Liver (tissue), 8 donors: ENCODE measurements at regions not wholly inside any gene's neighbourhood (a gene's known extent, or its start where the extent isn't known, plus 50 kb on each side); places are given as distances from the start of the nearest gene placed in this dataset.

Experiments used
- DNase-seq: peaks from one replicate; pipeline ENCODE4 v3.0.0-alpha.2; 2017; ENCODE audit warnings: low spot score
- H3K27ac ChIP-seq, 2 donors: one replicate each; pipeline ENCODE4 v1.7.0; 2013; ENCODE audit warnings: inconsistent platforms in 2 of 2, low read length in 2 of 2, control low read depth in 1 of 2, low read depth in 1 of 2, mild to moderate bottlenecking in 1 of 2
- H3K27me3 ChIP-seq, 4 donors: one replicate each; pipeline versions ENCODE4 v1.6.1 to v1.7.0; 2013; ENCODE audit warnings: low read length in 3 of 4, inconsistent platforms in 1 of 4, mild to moderate bottlenecking in 1 of 4, moderate library complexity in 1 of 4; ENCODE audit not compliant: control insufficient read depth in 4 of 4, insufficient read depth in 4 of 4
- H3K36me3 ChIP-seq, 4 donors: one replicate each; pipeline versions ENCODE4 v1.6.1 to v1.7.0; 2013; ENCODE audit warnings: low read length in 3 of 4, mild to moderate bottlenecking in 3 of 4, low read depth in 1 of 4, moderate library complexity in 1 of 4; ENCODE audit not compliant: control insufficient read depth in 4 of 4, insufficient read depth in 3 of 4
- H3K4me1 ChIP-seq, 4 donors: one replicate each; pipeline versions ENCODE4 v1.6.1 to v1.7.0; 2013; ENCODE audit warnings: low read length in 3 of 4, mild to moderate bottlenecking in 3 of 4, moderate library complexity in 1 of 4; ENCODE audit not compliant: control insufficient read depth in 4 of 4, insufficient read depth in 4 of 4
- H3K4me3 ChIP-seq, 3 donors: one replicate each; pipeline versions ENCODE4 v1.6.1 to v1.7.0; 2013; ENCODE audit warnings: low read length in 3 of 3, control low read depth in 1 of 3, low read depth in 1 of 3, mild to moderate bottlenecking in 1 of 3
- H3K9ac ChIP-seq, 2 donors: one replicate each; pipeline ENCODE4 v1.7.0; 2013; ENCODE audit warnings: low read length in 2 of 2, mild to moderate bottlenecking in 2 of 2, moderate library complexity in 2 of 2, control low read depth in 1 of 2, low read depth in 1 of 2
- H3K9me3 ChIP-seq, 4 donors: one replicate each; pipeline versions ENCODE4 v1.6.1 to v1.7.0; 2013; ENCODE audit warnings: low read length in 3 of 4; ENCODE audit not compliant: control insufficient read depth in 4 of 4
- CTCF ChIP-seq: fragments of 150-350 bp; IDR thresholded peaks from 2 replicates; pipeline ENCODE4 v1.5.1; 2017; ENCODE audit warnings: improper control_type of control experiment, low read depth, low read length; ENCODE audit not compliant: missing input control
- EGR1 ChIP-seq, 2 donors: IDR thresholded peaks; 2 replicates each; pipeline ENCODE4 v1.6.1; 2016 to 2018; ENCODE audit warnings: antibody characterized with exemption in 2 of 2, low read depth in 2 of 2
- FOXA1 ChIP-seq: IDR thresholded peaks from 2 replicates; pipeline ENCODE4 v1.6.1; 2016; ENCODE audit warnings: antibody characterized with exemption
- FOXA2 ChIP-seq: IDR thresholded peaks from 2 replicates; pipeline ENCODE4 v1.6.1; 2016; ENCODE audit warnings: antibody characterized with exemption
- GABPA ChIP-seq, 2 donors: IDR thresholded peaks in 1 of 2; conservative IDR thresholded peaks in 1 of 2; 2 replicates each; pipeline ENCODE4 v1.6.1; 2016; ENCODE audit warnings: antibody characterized with exemption in 2 of 2, mild to moderate bottlenecking in 1 of 2, moderate library complexity in 1 of 2
- HNF4A ChIP-seq, 2 donors: conservative IDR thresholded peaks; 2 replicates each; pipeline ENCODE4 v1.6.1; 2016; ENCODE audit warnings: antibody characterized with exemption in 2 of 2, mild to moderate bottlenecking in 2 of 2
- HNF4G ChIP-seq: IDR thresholded peaks from 2 replicates; pipeline ENCODE4 v1.6.1; 2016; ENCODE audit warnings: antibody characterized with exemption
- JUND ChIP-seq, 2 donors: IDR thresholded peaks; 2 replicates each; pipeline ENCODE4 v1.6.1; 2016; ENCODE audit warnings: antibody characterized with exemption in 2 of 2
- MAX ChIP-seq: IDR thresholded peaks from 2 replicates; pipeline ENCODE4 v1.6.1; 2016; ENCODE audit warnings: antibody characterized with exemption
- NR2F2 ChIP-seq: IDR thresholded peaks from 2 replicates; pipeline ENCODE4 v1.6.1; 2016; ENCODE audit warnings: antibody characterized with exemption
- RAD21 ChIP-seq, 2 donors: IDR thresholded peaks; 2 replicates each; pipeline ENCODE4 v1.6.1; 2016; ENCODE audit warnings: antibody characterized with exemption in 2 of 2, mild to moderate bottlenecking in 2 of 2
- RXRA ChIP-seq, 2 donors: IDR thresholded peaks; 2 replicates each; pipeline ENCODE4 v1.6.1; 2017 to 2018; ENCODE audit warnings: antibody characterized with exemption in 2 of 2, mild to moderate bottlenecking in 1 of 2
- SP1 ChIP-seq: IDR thresholded peaks from 2 replicates; pipeline ENCODE4 v1.6.1; 2018; ENCODE audit warnings: antibody characterized with exemption, mild to moderate bottlenecking
- TAF1 ChIP-seq: conservative IDR thresholded peaks from 2 replicates; pipeline ENCODE4 v1.6.1; 2016; ENCODE audit warnings: antibody characterized with exemption, mild to moderate bottlenecking
- YY1 ChIP-seq: IDR thresholded peaks from 2 replicates; pipeline ENCODE4 v1.6.1; 2016; ENCODE audit warnings: antibody characterized with exemption, mild to moderate bottlenecking
- ZBTB33 ChIP-seq: IDR thresholded peaks from 2 replicates; pipeline ENCODE4 v1.6.1; 2016; ENCODE audit warnings: antibody characterized with exemption
- WGBS: extraction: QIAGEN DNeasy Blood & Tissue Kit; methylation state at CpG from one replicate; pipeline ENCODE4 v1.1.7; 2013; 5-methylcytosine and 5-hydroxymethylcytosine counted together
- TF ChIP-seq, protein P1 (sequence below): IDR thresholded peaks from 2 replicates; pipeline ENCODE4 v1.6.1; 2016; ENCODE audit warnings: antibody characterized with exemption
- donor health status: healthy.
- donor health status: healthy.
- donor health status: healthy.
- donor health status: healthy.
- donor health status: healthy.

DNA sequence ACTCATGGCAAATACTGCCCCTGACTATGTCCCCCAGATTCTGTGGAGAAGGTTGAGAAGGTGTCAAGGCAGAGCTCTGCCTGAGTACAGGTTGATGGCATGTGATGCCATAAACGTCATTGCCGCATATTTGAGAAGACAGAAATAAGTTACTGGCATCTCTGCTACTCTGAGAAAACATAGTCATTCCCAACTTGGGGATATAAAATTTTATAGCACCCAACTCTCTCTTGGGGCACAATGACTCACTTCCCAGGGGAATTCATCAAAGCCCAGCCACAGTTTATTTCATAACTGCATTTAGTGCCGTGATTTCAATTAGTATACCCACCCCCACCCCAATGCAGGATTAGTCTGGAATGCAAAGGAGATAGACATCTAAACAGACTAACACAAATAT lies 101.9 kb upstream of the TNR start (continued):
- TF ChIP-seq NR2F2 (no peak), FOXA1 (no peak), MAX (no peak)

DNA sequence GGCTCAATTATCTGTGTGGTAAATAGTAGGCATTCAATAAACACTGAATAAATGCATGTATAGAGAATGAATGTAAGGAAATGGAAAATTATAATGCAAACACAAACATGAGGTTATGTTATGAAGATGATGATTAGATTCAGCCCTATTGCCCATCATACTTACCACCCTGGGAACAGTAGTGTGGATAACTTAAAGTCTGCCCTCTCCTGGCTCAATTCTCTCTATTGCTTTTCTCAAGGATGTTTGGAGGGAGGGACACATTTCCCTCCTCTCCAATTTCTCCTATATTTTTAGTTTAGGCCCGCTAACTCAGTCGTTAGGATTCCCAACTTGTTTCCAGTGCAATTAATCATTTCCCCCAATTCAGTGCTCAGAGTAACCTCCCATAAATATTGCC lies 101.5 kb upstream of the TNR start:
- Histone ChIP-seq H3K27ac (no peak overlapping the region), H3K36me3 (no peaks in the 10 kb centered on the region), H3K4me3 (no peak overlapping the region), H3K9me3 (no peaks in the 10 kb centered on the region), H3K9ac (no peak overlapping the region), H3K27me3 (peaks cover 0 to 6% (median 0%) of the 10 kb centered on the region in 4 donors), H3K4me1 (no peaks in the 10 kb centered on the region)
- no peak for TF ChIP-seq ZBTB33
- no peak for TF ChIP-seq MAX
- TF ChIP-seq CTCF, result no peak
- TF ChIP-seq, protein P1, sequence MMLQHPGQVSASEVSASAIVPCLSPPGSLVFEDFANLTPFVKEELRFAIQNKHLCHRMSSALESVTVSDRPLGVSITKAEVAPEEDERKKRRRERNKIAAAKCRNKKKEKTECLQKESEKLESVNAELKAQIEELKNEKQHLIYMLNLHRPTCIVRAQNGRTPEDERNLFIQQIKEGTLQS, result no peak
- no peak for TF ChIP-seq HNF4G
- WGBS, result 65% methylated on average over 2 of the region's 2 CpGs
- no peak for DNase-seq

DNA sequence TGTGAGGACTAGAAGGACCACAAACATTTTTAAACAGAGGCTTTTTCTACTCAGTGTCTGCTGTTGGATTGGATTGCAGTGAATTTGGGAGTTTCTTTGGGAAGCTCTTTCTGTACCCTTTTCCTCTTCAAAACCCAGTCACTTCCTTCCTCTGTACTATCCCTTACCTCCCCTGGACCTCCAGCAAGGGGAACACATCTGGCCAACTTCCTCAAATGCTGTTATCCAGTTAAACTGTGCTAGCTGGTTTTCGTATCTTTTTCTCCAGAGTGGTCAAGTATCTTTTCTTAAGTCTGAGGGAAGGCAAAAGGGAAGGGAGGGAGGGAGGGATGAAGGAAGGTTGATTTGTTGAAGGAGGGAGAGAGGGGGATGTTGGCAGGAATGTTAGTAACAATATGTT lies 99.2 kb upstream of the TNR start:
- H3K27me3 ChIP-seq, result peaks cover 0 to 6% (median 0%) of the 10 kb centered on the region in 4 donors
- no peak overlapping the region for H3K9ac ChIP-seq
- no peak overlapping the region for H3K4me3 ChIP-seq
- DNase-seq, result no peak
- no peaks in the 10 kb centered on the region for H3K36me3 ChIP-seq
- H3K27ac ChIP-seq, result no peak overlapping the region
- no peaks in the 10 kb centered on the region for H3K4me1 ChIP-seq
- WGBS, result 71% methylated on average over 1 of the region's 1 CpG
- no peaks in the 10 kb centered on the region for H3K9me3 ChIP-seq
- TF ChIP-seq NR2F2 (no peak), MAX (no peak), CTCF (no peak), TAF1 (no peak), SP1 (no peak), FOXA1 (no peak), YY1 (no peak), HNF4A (conservative IDR thresholded peaks at IDR 0.05) (no peak), RXRA (IDR thresholded peaks at IDR 0.05) (no peak), RAD21 (IDR thresholded peaks at IDR 0.05) (no peak), JUND (IDR thresholded peaks at IDR 0.05) (no peak), HNF4G (no peak), EGR1 (IDR thresholded peaks at IDR 0.05; ENCODE audit: low read depth in 2 of 2) (no peak), GABPA (IDR thresholded peaks at IDR 0.05 in 1 of 2, conservative IDR thresholded peaks at IDR 0.05 in 1 of 2) (no peak), ZBTB33 (no peak), FOXA2 (no peak)
- TF ChIP-seq, protein P1, result no peak
